Dermis microvascular lymphatic vessel endothelial cell (primary cell): ENCODE measurements at regions not wholly inside any gene's neighbourhood (a gene's known extent, or its start where the extent isn't known, plus 50 kb on each side); places are given as distances from the start of the nearest gene placed in this dataset.

Experiments used
- DNase-seq, 2 donors: peaks; one replicate each; pipeline versions ENCODE4 v3.0.0 to v3.0.0-alpha.2; 2010; ENCODE audit warnings: low read depth in 2 of 2

- DNase-seq = peak in 1 of 2 donors; percentile 3
Measured at GRCh38 chr13:105948143-105948542, 587.3 kb downstream of the EFNB2 start.

DNA sequence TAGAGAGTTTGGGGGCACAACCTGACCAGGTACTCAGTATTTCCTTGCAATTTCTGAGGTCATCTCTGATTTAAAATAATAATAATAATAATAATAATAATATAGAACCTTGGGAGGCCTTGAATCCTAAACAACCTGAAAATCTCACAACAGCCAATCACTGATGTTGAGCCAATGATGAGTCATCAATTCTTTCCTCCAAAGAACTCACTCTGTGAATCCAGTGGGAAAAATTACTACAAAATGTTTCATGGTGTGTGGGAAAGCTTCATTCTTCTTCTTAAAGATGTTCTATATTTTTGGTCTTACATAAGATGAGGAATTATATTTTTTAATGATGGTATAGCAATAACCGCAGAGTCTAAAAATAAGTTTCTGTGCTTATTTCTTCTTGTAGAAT is 594.6 kb downstream of the EFNB2 start:
- DNase-seq = no peak

GRCh38 chr13:105937451-105937850 is 598.0 kb downstream of the EFNB2 start:
- no peak for DNase-seq

DNA sequence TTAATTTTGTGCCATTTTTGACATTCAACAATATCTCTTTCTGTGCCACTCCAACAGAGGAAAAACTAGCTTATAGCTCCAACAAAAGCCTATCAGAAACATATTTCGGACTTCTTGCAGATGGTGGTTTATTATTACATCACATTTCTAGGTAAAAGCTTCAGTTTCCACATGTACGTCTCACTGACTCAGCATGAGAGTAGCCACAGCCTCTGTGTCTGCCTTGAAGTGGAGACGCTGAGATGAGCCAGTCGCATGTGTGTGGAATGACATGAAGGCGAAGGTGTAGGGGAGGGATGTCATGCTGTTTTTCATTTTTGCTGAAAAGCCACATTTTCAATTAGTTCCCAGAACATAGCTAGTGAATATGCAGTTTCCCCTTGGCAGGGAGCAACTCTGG is 598.6 kb downstream of the EFNB2 start:
- DNase-seq = no peak

GRCh38 chr13:105929505-105929904 is 606.0 kb downstream of the EFNB2 start:
- no peak for DNase-seq

- no peak for DNase-seq
Measured at GRCh38 chr13:105928901-105929300, 606.6 kb downstream of the EFNB2 start.

GRCh38 chr13:105928048-105928447 is 607.4 kb downstream of the EFNB2 start:
- DNase-seq = no peak

DNA sequence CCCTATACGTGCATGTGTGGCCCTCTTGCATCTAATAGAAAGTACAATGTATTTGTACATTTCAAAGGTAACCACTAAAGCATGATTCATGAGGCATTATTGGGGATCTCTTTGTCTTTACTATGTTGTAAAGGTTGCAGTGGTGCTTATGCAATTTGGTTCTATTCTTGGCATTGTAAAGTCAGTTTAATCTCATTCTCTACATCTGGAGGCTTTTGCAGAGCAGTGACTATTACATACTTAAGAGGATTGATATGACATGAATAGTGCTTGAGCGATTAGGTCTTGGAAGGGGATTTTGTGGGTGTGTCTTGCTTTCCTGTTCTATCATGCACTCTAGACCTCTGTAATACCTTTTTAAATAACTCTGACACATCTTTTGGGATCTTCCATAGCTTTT is 610.0 kb downstream of the EFNB2 start:
- DNase-seq = no peak

DNA sequence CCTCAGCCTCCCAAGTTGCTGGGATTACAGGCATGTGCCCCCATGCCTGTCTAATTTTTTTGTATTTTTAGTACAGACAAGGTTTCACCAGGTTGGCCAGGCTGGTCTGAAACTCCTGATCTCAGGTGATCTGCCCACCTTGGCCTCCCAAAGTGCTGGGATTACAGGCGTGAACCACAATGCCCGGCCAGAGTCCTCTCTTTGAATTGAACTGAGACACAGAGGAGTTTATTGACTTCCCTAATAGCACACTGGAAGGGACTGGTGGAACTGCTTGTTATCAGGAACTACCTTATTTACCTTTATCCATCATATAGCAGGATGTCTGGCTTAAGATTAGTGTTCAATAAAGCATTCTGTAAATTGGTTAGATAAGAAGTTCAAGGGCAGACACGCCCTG is 613.8 kb downstream of the EFNB2 start:
- DNase-seq = no peak

DNA sequence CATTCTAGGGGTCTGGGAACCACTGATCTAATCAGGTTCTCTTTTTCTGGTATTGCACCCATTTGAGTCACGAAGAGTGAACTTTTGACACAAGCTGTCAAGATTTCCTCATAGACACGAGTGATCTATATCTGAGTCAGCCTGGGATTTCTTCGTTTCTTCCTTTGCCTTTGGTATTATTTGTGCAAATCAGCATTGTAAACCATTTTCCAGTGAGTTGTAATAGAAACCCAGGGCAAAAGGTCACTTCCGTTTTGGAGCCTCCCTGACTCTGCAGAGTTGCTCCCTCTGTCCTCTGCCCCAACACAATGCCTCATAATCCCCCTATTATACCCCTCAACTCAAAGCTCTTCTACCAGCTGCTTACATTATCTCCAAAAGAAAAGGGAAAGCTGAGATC is 615.1 kb downstream of the EFNB2 start:
- DNase-seq = peak in 1 of 2 donors; percentile 40

DNA sequence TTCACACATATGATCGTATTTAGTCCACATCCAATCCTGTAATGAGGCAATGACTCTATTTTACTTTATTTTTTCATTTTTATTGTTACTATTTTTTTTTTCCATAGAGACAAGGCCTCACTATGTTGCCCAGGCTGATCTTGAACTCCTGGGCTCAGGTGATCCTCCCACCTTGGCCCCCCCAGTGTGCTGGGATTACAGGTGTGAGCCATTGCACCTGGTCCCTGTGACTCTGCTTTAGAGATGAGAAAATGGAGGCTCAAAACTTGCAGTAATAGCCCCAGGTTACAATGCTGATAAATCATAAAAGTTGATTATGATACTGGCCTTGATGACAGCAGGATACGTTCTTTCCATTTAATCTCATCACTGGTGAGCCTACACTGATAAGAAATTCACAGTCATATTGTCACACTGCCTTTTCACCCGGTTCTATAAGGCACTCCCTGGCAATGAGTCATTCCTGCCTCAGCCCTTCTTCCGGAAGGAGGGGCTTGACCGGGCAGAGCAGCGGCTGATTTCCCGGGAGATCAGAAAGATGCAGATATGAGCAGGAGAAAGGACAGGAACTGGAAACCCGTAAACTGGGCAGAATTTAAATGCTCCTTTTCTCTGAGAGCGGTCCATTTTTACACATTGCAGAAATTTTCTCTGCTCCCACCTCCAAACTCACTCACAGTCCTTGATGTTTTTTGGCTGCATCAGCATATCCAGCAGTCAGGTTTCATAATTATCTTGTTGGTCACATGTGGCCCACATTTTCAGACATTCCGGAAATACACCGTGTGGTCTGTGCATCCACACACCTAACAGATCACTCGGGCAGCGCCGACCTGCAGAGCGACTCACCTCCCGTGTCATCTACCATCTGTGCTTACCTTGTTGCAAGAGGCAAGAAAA is 616.4 kb downstream of the EFNB2 start:
- DNase-seq = peak; percentile 54 to 72

GRCh38 chr13:105915146-105915850 is 620.2 kb downstream of the EFNB2 start:
- no peak for DNase-seq

DNA sequence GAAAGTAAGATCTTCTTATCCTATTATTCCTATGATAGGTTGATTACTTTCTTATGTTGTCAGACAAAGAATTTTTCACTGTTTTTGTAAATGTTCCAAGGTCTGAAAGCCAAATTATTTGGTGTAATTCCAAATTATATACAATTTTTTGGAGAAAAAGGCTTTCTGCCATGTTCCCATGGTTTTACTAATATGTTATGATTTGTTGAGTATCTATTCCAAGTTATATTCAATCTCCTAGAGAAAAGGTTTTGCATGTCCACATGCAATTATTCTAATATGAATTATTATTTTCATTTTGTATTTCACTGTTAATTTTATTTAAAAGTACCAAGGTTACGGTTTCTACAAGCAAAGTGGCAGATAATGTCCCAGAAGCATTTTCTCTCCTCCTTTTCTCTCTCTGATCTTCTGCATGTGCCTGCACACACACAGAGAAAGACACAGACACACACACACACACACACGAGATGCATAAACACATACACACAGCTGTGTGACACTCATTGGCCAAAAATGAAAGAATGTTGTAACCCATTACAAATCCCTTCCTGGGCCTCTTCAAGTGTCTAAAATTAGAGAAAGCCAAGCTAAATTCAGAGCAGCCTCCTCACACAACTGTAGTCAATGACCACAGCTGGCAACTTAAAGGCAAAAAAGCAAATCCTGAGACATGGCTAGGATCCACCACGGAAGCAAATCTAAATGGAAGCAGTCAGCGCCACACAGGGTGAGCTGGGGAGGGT is 621.0 kb downstream of the EFNB2 start:
- DNase-seq = no peak

DNA sequence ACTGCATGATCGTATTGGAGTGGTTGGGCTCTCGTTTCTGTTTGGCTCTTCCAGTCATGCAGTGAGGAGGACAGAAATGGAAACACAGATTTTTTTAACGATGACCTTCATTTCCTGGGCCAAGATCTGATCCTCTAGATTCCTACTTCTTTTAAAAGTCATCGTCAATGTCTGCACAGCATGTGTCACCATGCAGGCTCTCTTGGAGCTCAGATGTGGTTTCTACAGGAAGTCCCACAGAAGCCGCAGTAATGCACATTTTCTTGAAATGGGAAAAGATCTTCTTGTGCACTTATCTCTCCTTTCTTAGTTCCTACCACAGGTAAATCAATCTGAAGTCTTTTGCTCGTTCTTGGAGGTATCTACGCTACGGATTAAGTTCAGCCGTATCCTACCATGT is 626.9 kb downstream of the EFNB2 start:
- no peak for DNase-seq

DNA sequence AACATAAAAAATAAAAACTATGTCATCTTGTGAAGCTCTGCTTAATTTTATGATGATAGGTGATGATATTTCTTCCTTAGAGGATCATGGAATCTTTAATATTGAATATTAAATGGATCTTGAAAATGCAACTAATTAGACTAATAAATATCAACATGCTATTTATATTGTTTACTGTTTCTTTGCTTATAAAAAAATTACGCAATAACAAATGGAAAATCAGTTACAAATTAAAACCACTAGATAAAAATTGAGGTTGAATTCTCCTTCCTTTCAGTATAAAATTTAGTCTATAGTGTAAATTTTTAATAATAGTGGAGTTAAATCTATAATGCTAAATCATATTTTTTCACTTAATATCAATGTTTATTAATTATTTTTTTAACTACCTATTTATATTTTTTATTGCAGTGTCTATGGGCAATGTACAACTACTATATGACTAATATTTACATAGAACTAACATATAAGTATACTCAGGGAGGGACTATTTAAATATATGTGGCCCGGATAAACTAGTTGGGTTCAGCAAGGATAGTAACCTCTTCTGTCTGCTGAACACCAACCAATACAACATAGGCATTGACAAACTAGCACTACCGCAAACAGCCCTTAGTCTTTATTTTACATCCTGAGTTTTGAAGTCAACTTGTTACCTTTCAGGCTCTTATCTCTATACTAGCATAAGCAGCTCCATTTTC is 628.0 kb downstream of the EFNB2 start:
- DNase-seq = no peak

GRCh38 chr13:105906746-105907145 is 628.7 kb downstream of the EFNB2 start:
- no peak for DNase-seq

GRCh38 chr13:105904034-105904742 is 631.3 kb downstream of the EFNB2 start:
- DNase-seq = no peak

- no peak for DNase-seq
Measured at GRCh38 chr13:105902396-105902795, 633.1 kb downstream of the EFNB2 start.

DNA sequence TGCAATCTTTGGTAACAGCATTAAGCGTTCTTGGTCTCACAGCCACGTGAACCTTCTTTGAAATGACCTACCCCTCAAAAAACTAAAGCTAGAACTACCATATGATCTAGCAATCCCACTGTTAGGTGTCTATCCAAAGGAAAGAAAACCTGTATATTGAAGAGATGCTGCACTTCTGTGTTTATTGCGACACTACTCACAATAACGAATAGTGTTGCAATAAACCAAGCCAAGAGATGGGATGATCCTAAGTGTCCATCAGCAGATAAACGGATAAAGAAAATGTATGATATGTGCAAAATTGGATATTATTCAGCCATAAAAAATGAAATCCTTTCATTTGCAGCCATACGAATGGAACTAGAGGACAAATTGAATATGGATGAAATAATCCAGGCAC is 637.9 kb downstream of the EFNB2 start:
- DNase-seq = no peak

DNA sequence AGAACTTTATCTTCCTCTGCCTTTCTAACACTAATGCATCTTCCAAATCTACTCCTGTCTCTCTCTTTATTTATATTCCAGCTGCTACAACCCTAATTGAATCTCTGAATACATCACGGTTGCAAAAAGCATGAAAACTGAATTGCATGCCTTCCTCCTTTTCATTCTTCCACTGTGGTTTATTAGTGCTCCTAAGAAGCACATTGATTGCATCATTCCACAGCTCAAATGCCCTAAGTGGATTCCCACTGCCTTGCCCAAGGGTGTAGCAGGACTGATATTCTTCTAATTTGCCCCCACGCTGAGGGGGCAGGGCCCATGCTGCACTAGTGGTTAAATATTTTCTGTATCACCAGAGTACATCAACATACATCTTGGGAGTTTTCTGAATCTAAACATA is 640.8 kb downstream of the EFNB2 start:
- DNase-seq = no peak

DNA sequence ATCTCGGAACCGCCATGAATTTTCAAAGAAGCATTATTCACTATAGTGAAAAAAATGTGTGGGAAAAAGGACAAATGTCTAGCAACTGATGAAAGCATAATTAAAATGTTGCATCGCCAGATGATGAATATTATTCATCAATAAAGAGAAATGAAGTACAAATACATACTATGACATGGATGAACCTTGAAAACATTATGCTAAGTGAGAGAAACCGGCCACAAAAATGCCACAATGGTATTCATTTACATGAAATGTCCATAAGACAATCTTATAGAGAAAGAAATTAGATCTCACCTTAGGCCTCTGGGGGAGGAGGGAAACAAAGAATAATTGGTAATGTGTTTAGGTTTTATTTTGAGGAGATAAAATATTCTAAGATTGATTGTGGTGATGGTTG is 645.0 kb downstream of the EFNB2 start:
- no peak for DNase-seq
